ENCODE measurements at regions not wholly inside any gene's neighbourhood (a gene's known extent, or its start where the extent isn't known, plus 50 kb on each side); places are given as distances from the start of the nearest gene placed in this dataset.

GRCh38 chr5:58127255-58128220, 332.3 kb downstream of the PLK2 start:
- no peak for DNase-seq (ENCODE audit: extremely low read depth, low read depth)
- TF ChIP-seq CTCF (IDR thresholded peaks at IDR 0.05; ENCODE audit: low read depth, low read length) = no peak

GRCh38 chr5:58123501-58123900, 336.4 kb downstream of the PLK2 start:
- DNase-seq (ENCODE audit: extremely low read depth, low read depth) = no peak
- TF ChIP-seq CTCF (IDR thresholded peaks at IDR 0.05; ENCODE audit: low read depth, low read length) = no peak

- no peak for DNase-seq (ENCODE audit: extremely low read depth, low read depth)
- no peak for TF ChIP-seq CTCF (IDR thresholded peaks at IDR 0.05; ENCODE audit: low read depth, low read length)
These were observed 337.0 kb downstream of the PLK2 start for GRCh38 chr5:58122848-58123392.

- no peak for TF ChIP-seq CTCF (IDR thresholded peaks at IDR 0.05; ENCODE audit: low read depth, low read length)
- DNase-seq (ENCODE audit: extremely low read depth, low read depth) = no peak
These were observed 337.7 kb downstream of the PLK2 start for GRCh38 chr5:58122157-58122556.

- DNase-seq (ENCODE audit: extremely low read depth, low read depth) = no peak
- no peak for TF ChIP-seq CTCF (IDR thresholded peaks at IDR 0.05; ENCODE audit: low read depth, low read length)
These were observed 338.5 kb downstream of the PLK2 start for GRCh38 chr5:58121391-58121790.

GRCh38 chr5:58117542-58117941, 342.3 kb downstream of the PLK2 start:
- no peak for TF ChIP-seq CTCF (IDR thresholded peaks at IDR 0.05; ENCODE audit: low read depth, low read length)
- DNase-seq (ENCODE audit: extremely low read depth, low read depth) = no peak

- DNase-seq (ENCODE audit: extremely low read depth, low read depth) = no peak
- TF ChIP-seq CTCF (IDR thresholded peaks at IDR 0.05; ENCODE audit: low read depth, low read length) = no peak
These were observed 343.5 kb downstream of the PLK2 start for GRCh38 chr5:58116346-58116745.

All from AG09319 (cell line).